ENCODE measurements at regions not wholly inside any gene's neighbourhood (a gene's known extent, or its start where the extent isn't known, plus 50 kb on each side); places are given as distances from the start of the nearest gene placed in this dataset.

- TF ChIP-seq POLR2A (IDR thresholded peaks at IDR 0.05) (no peak), CTCF (IDR thresholded peaks at IDR 0.05) (no peak)
Measured at GRCh38 chr2:120466704-120467054, 120.7 kb downstream of the INHBB start.
